Endodermal cell (in vitro differentiated cells): ENCODE measurements at regions not wholly inside any gene's neighbourhood (a gene's known extent, or its start where the extent isn't known, plus 50 kb on each side); places are given as distances from the start of the nearest gene placed in this dataset.

Source experiments
- DNase-seq: peaks from one replicate; pipeline ENCODE4 v3.0.0-alpha.2; 2017
- H3K27ac ChIP-seq: 2 replicates; pipeline ENCODE4 v1.5.1; 2013; ENCODE audit warnings: mild to moderate bottlenecking, low read depth, low read length, moderate library complexity
- H3K27me3 ChIP-seq: 2 replicates; pipeline ENCODE4 v1.6.1; 2013; ENCODE audit warnings: mild to moderate bottlenecking, low read length, moderate library complexity; ENCODE audit not compliant: insufficient read depth, control insufficient read depth, poor library complexity, severe bottlenecking
- H3K36me3 ChIP-seq: 2 replicates; pipeline ENCODE4 v1.7.0; 2013; ENCODE audit warnings: mild to moderate bottlenecking, low read length, moderate library complexity; ENCODE audit not compliant: control insufficient read depth, insufficient read depth
- H3K4me1 ChIP-seq: one replicate; pipeline ENCODE4 v1.7.0; 2013; ENCODE audit warnings: low read length; ENCODE audit not compliant: control insufficient read depth, insufficient read depth
- H3K4me3 ChIP-seq: 2 replicates; pipeline ENCODE4 v1.5.1; 2013; ENCODE audit warnings: mild to moderate bottlenecking, low read length, moderate library complexity
- H3K9ac ChIP-seq: 2 replicates; pipeline ENCODE4 v1.6.1; 2013; ENCODE audit warnings: mild to moderate bottlenecking, low read length, moderate library complexity; ENCODE audit not compliant: poor library complexity, severe bottlenecking; ENCODE audit errors: extremely low read depth
- H3K9me3 ChIP-seq: 2 replicates; pipeline ENCODE4 v1.6.1; 2013; ENCODE audit warnings: mild to moderate bottlenecking, low read length, moderate library complexity; ENCODE audit not compliant: control insufficient read depth
- H3K27ac Mint-ChIP-seq: 2 replicates; pipeline ENCODE4 v1.8.0; 2020; ENCODE audit warnings: mixed read lengths
- H3K27me3 Mint-ChIP-seq: 2 replicates; pipeline ENCODE4 v1.8.0; 2021; ENCODE audit warnings: mild to moderate bottlenecking, mixed read lengths; ENCODE audit not compliant: insufficient read depth
- H3K36me3 Mint-ChIP-seq: 2 replicates; pipeline ENCODE4 v1.8.0; 2020; ENCODE audit warnings: low read depth, mixed read lengths
- H3K4me1 Mint-ChIP-seq: 2 replicates; pipeline ENCODE4 v1.8.0; 2020; ENCODE audit warnings: mixed read lengths
- H3K4me3 Mint-ChIP-seq: 2 replicates; pipeline ENCODE4 v1.8.0; 2020; ENCODE audit warnings: mild to moderate bottlenecking, moderate library complexity, mixed read lengths
- H3K9me3 Mint-ChIP-seq: 2 replicates; pipeline ENCODE4 v1.8.0; 2020; ENCODE audit warnings: mild to moderate bottlenecking, mixed read lengths
- WGBS, 2 experiments: methylation state at CpG; one replicate each; pipeline versions ENCODE4 v1.1.5 to v1.1.7; 2013; ENCODE audit warnings: missing lambda C conversion rate in 2 of 2, mixed read lengths in 1 of 2; ENCODE audit not compliant: insufficient coverage in 1 of 2, insufficient read length in 1 of 2; 5-methylcytosine and 5-hydroxymethylcytosine counted together
- TF ChIP-seq, protein P1 (sequence below): fragments of 200-600 bp; sonication (generic); conservative IDR thresholded peaks from 2 replicates; pipeline ENCODE4 v1.5.0; 2021; ENCODE audit warnings: antibody characterized with exemption, mild to moderate bottlenecking

DNA sequence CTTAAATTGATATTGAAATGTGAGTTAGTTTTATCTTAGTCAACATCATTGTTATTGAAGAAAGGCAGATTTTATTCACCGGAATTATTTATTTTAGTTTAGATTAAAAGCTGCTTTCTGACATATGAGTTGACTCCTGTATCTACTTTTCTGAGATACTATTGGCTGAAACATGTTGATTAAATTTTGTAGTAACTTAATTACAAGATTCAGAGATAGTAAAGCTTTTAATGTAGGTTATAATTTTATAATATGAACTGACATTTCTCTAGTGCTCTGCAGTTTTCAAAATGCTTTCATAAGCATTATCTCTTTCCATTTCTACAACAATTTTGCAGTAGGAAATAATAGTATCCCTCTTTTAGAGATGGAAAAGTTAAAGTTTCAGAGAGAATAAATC lies 616.0 kb downstream of the USP25 start:
- no peak for DNase-seq
- no peaks in the 10 kb centered on the region for H3K27me3 Mint-ChIP-seq
- no peak overlapping the region for H3K27ac Mint-ChIP-seq
- 87% methylated on average over 1 of the region's 1 CpG; no CpG with 5 or more reads in 1 of the 2 experiments for WGBS, 2 experiments
- Histone ChIP-seq H3K4me3 (no peak overlapping the region), H3K4me1 (no peaks in the 10 kb centered on the region), H3K27ac (no peak overlapping the region), H3K27me3 (no peaks in the 10 kb centered on the region), H3K36me3 (no peaks in the 10 kb centered on the region), H3K9ac (no peak overlapping the region), H3K9me3 (no peaks in the 10 kb centered on the region)
- H3K36me3 Mint-ChIP-seq, result no peaks in the 10 kb centered on the region
- H3K4me1 Mint-ChIP-seq, result peaks cover 4% of the 10 kb centered on the region
- TF ChIP-seq, protein P1, sequence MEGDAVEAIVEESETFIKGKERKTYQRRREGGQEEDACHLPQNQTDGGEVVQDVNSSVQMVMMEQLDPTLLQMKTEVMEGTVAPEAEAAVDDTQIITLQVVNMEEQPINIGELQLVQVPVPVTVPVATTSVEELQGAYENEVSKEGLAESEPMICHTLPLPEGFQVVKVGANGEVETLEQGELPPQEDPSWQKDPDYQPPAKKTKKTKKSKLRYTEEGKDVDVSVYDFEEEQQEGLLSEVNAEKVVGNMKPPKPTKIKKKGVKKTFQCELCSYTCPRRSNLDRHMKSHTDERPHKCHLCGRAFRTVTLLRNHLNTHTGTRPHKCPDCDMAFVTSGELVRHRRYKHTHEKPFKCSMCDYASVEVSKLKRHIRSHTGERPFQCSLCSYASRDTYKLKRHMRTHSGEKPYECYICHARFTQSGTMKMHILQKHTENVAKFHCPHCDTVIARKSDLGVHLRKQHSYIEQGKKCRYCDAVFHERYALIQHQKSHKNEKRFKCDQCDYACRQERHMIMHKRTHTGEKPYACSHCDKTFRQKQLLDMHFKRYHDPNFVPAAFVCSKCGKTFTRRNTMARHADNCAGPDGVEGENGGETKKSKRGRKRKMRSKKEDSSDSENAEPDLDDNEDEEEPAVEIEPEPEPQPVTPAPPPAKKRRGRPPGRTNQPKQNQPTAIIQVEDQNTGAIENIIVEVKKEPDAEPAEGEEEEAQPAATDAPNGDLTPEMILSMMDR, result no peak
- H3K4me3 Mint-ChIP-seq, result no peak overlapping the region
- no peaks in the 10 kb centered on the region for H3K9me3 Mint-ChIP-seq

DNA sequence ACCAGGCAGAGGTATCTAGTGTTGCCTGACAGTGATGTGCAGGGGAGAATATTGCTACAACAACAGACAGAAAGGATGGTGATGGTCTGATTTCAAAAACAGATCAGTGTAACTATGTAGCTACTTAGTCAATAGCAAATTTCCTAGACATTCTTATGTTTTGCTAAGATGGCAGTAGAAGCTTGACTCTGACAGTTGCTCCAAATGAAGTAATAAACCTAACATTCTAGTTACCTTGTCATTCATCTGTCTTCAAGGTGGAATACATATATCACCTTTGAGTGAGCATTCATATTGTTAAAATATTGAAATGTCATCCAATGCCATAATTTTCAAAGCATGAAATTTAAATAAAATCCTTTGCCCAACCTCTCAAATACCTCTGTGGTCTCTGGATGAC lies 617.4 kb downstream of the USP25 start:
- Histone ChIP-seq H3K27ac (no peak overlapping the region), H3K27me3 (no peaks in the 10 kb centered on the region), H3K4me3 (no peak overlapping the region), H3K9ac (no peak overlapping the region), H3K36me3 (no peaks in the 10 kb centered on the region), H3K4me1 (no peaks in the 10 kb centered on the region), H3K9me3 (no peaks in the 10 kb centered on the region)
- Mint-ChIP-seq H3K4me1 (peaks cover 4% of the 10 kb centered on the region), H3K27ac (no peak overlapping the region), H3K4me3 (no peak overlapping the region), H3K9me3 (no peaks in the 10 kb centered on the region), H3K36me3 (no peaks in the 10 kb centered on the region), H3K27me3 (no peaks in the 10 kb centered on the region)
- TF ChIP-seq, protein P1, result no peak
- no peak for DNase-seq

DNA sequence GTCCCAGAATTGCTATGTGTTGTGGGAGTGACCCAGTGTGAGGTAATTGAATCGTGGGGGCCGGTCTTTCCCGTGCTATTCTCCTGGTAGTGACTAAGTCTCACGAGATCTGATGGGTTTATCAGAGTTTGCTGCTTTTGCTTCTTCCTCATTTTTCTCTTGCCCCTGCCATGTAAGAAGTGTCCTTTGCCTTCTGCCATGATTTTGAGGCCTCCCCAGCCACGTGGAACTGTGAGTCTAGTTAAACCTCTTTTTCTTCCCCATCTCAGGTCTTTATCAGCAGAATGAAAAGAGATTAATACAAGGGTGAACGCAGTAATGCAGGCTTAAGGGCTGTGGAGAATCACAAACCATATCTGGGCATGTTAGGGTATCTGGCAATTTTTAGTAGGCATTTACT lies 624.0 kb downstream of the USP25 start:
- Histone ChIP-seq H3K4me3 (no peak overlapping the region), H3K9me3 (no peaks in the 10 kb centered on the region), H3K4me1 (no peaks in the 10 kb centered on the region), H3K27ac (no peak overlapping the region), H3K27me3 (no peaks in the 10 kb centered on the region), H3K9ac (no peak overlapping the region), H3K36me3 (no peaks in the 10 kb centered on the region)
- TF ChIP-seq, protein P1, result no peak
- Mint-ChIP-seq H3K4me3 (no peak overlapping the region), H3K27ac (no peak overlapping the region), H3K4me1 (no peaks in the 10 kb centered on the region), H3K9me3 (peaks cover 5% of the 10 kb centered on the region), H3K36me3 (no peaks in the 10 kb centered on the region), H3K27me3 (no peaks in the 10 kb centered on the region)
- 89 to 92% methylated on average over 5 to 6 of the region's 6 CpGs for WGBS, 2 experiments
- no peak for DNase-seq
